Ishikawa (cell line): ENCODE measurements at regions not wholly inside any gene's neighbourhood (a gene's known extent, or its start where the extent isn't known, plus 50 kb on each side); places are given as distances from the start of the nearest gene placed in this dataset.

Experiments used
- CEBPB ChIP-seq: IDR thresholded peaks from 2 replicates; pipeline ENCODE4 v1.6.1; 2012
- CREB1 ChIP-seq: IDR thresholded peaks from 2 replicates; pipeline ENCODE4 v1.6.1; 2012; ENCODE audit warnings: low read depth
- EGR1 ChIP-seq: IDR thresholded peaks from 2 replicates; pipeline ENCODE4 v1.6.1; 2012
- EP300 ChIP-seq: IDR thresholded peaks from 2 replicates; pipeline ENCODE4 v1.6.1; 2012; ENCODE audit warnings: borderline replicate concordance
- FOXM1 ChIP-seq: IDR thresholded peaks from 2 replicates; pipeline ENCODE4 v1.6.1; 2012; ENCODE audit warnings: low read depth, borderline replicate concordance
- MAX ChIP-seq: IDR thresholded peaks from 2 replicates; pipeline ENCODE4 v1.6.1; 2012
- NFIC ChIP-seq: IDR thresholded peaks from 2 replicates; pipeline ENCODE4 v1.6.1; 2012
- RAD21 ChIP-seq: IDR thresholded peaks from 2 replicates; pipeline ENCODE4 v1.6.1; 2012; ENCODE audit warnings: low read depth
- REST ChIP-seq: IDR thresholded peaks from 2 replicates; pipeline ENCODE4 v1.6.1; 2012; ENCODE audit warnings: low read depth, mild to moderate bottlenecking
- TAF1 ChIP-seq: IDR thresholded peaks from 2 replicates; pipeline ENCODE4 v1.6.1; 2012; ENCODE audit warnings: low read depth, mild to moderate bottlenecking
- TCF12 ChIP-seq: IDR thresholded peaks from 2 replicates; pipeline ENCODE4 v1.6.1; 2012; ENCODE audit warnings: low read depth
- TEAD4 ChIP-seq: IDR thresholded peaks from 2 replicates; pipeline ENCODE4 v1.6.1; 2012
- USF1 ChIP-seq: IDR thresholded peaks from 2 replicates; pipeline ENCODE4 v1.6.1; 2012
- YY1 ChIP-seq: IDR thresholded peaks from 2 replicates; pipeline ENCODE4 v1.6.1; 2012; ENCODE audit warnings: low read depth
- ZBTB7A ChIP-seq: IDR thresholded peaks from 2 replicates; pipeline ENCODE4 v1.6.1; 2012; ENCODE audit warnings: low read depth

- no peak for TF ChIP-seq TEAD4
These were observed 285.3 kb upstream of the TGFBR2 start for GRCh38 chr3:30321065-30321464.

- no peak for TF ChIP-seq USF1
- TF ChIP-seq EGR1, result no peak
- no peak for TF ChIP-seq TAF1
- no peak for TF ChIP-seq EP300
- no peak for TF ChIP-seq YY1
- no peak for TF ChIP-seq CREB1
- TF ChIP-seq CEBPB, result no peak
- no peak for TF ChIP-seq MAX
- no peak for TF ChIP-seq RAD21
- no peak for TF ChIP-seq TEAD4
- TF ChIP-seq FOXM1, result no peak
- TF ChIP-seq TCF12, result no peak
- TF ChIP-seq REST, result no peak
- no peak for TF ChIP-seq ZBTB7A
- TF ChIP-seq NFIC, result no peak
These were observed 281.8 kb upstream of the TGFBR2 start for GRCh38 chr3:30324587-30324986.

- TF ChIP-seq TEAD4 (0 out of 2 replicates have a peak, but pooled peaks have one; percentile 8), CEBPB (0 out of 2 replicates have a peak, but pooled peaks have one; percentile 17)
These were observed 278.4 kb upstream of the TGFBR2 start for GRCh38 chr3:30327976-30328375.

- TF ChIP-seq RAD21, result no peak
- no peak for TF ChIP-seq TCF12
- no peak for TF ChIP-seq CREB1
- no peak for TF ChIP-seq USF1
- no peak for TF ChIP-seq YY1
- TF ChIP-seq FOXM1, result no peak
- TF ChIP-seq ZBTB7A, result no peak
These were observed 274.9 kb upstream of the TGFBR2 start for GRCh38 chr3:30331519-30331918.

- TF ChIP-seq FOXM1 (no peak), ZBTB7A (no peak), USF1 (no peak), TCF12 (no peak), NFIC (no peak), TEAD4 (no peak), REST (no peak), CEBPB (no peak)
These were observed 274.0 kb upstream of the TGFBR2 start for GRCh38 chr3:30332196-30333021.

- TF ChIP-seq NFIC (no peak), EP300 (no peak), ZBTB7A (no peak), TCF12 (no peak), YY1 (no peak), REST (no peak), TEAD4 (no peak), FOXM1 (no peak), MAX (no peak), USF1 (no peak), CEBPB (no peak), RAD21 (no peak), EGR1 (no peak), TAF1 (no peak)
These were observed 273.3 kb upstream of the TGFBR2 start for GRCh38 chr3:30333143-30333542.
